ENCODE measurements at regions not wholly inside any gene's neighbourhood (a gene's known extent, or its start where the extent isn't known, plus 50 kb on each side); places are given as distances from the start of the nearest gene placed in this dataset.

GRCh38 chr4:123217664-123218063 is 178.9 kb upstream of the SPRY1 start:
- no peaks in the 10 kb centered on the region for H3K4me1 ChIP-seq (ENCODE audit: insufficient read depth, low read length, poor library complexity, severe bottlenecking)
- no peak overlapping the region for H3K27ac ChIP-seq (ENCODE audit: low read depth, low read length, poor library complexity, severe bottlenecking)
- no TSS peak for BruUV-seq (replicated peaks)
- CTCF ChIA-PET (ENCODE audit: unreplicated experiment): no interaction called here
- no peak overlapping the region for H2AFZ ChIP-seq (ENCODE audit: low read length)
- intact Hi-C loops (cut with micrococcal nuclease; ENCODE audit: unreplicated experiment): no loop called here
- no peak overlapping the region for H3K4me3 ChIP-seq (ENCODE audit: low read depth, low read length, poor library complexity, severe bottlenecking)
- POLR2A ChIA-PET: no interaction called here
- no peaks in the 10 kb centered on the region for H3K9me2 ChIP-seq (ENCODE audit: insufficient read depth, low read length)
- no peak for DNase-seq (ENCODE audit: low spot score)
- no peak overlapping the region for H3K4me2 ChIP-seq (ENCODE audit: low read length)
- H3K79me2 ChIP-seq (ENCODE audit: insufficient read depth, low read depth, low read length): no peaks in the 10 kb centered on the region
- H3K9me3 ChIP-seq (ENCODE audit: low read length): no peaks in the 10 kb centered on the region
- TF ChIP-seq EZH2phosphoT487 (IDR thresholded peaks at IDR 0.05; ENCODE audit: borderline replicate concordance, low read depth, low read length) (no peak), CTCF (conservative IDR thresholded peaks at IDR 0.05; ENCODE audit: low read length) (no peak)
- H3K36me3 ChIP-seq (ENCODE audit: insufficient read depth, low read length): no peaks in the 10 kb centered on the region
- no peaks in the 10 kb centered on the region for H4K20me1 ChIP-seq (ENCODE audit: insufficient read depth, low read length)

GRCh38 chr4:123218981-123219380 is 177.6 kb upstream of the SPRY1 start:
- BruUV-seq (replicated peaks): no TSS peak
- H3K79me2 ChIP-seq (ENCODE audit: insufficient read depth, low read depth, low read length): no peaks in the 10 kb centered on the region
- H3K4me3 ChIP-seq (ENCODE audit: low read depth, low read length, poor library complexity, severe bottlenecking): no peak overlapping the region
- no peak overlapping the region for H2AFZ ChIP-seq (ENCODE audit: low read length)
- no peak for DNase-seq (ENCODE audit: low spot score)
- no peak overlapping the region for H3K4me2 ChIP-seq (ENCODE audit: low read length)
- H4K20me1 ChIP-seq (ENCODE audit: insufficient read depth, low read length): no peaks in the 10 kb centered on the region
- H3K36me3 ChIP-seq (ENCODE audit: insufficient read depth, low read length): no peaks in the 10 kb centered on the region
- no peaks in the 10 kb centered on the region for H3K9me3 ChIP-seq (ENCODE audit: low read length)
- POLR2A ChIA-PET: interaction anchor here (0.5 to 1.0 kb wide), 2 partner anchors 46 to 96 kb away, joined by 3 read pairs; no protein-coding TSS in a partner anchor
- TF ChIP-seq CTCF (conservative IDR thresholded peaks at IDR 0.05; ENCODE audit: low read length): no peak
- TF ChIP-seq EZH2phosphoT487 (IDR thresholded peaks at IDR 0.05; ENCODE audit: borderline replicate concordance, low read depth, low read length): no peak
- CTCF ChIA-PET (ENCODE audit: unreplicated experiment): no interaction called here
- H3K4me1 ChIP-seq (ENCODE audit: insufficient read depth, low read length, poor library complexity, severe bottlenecking): no peaks in the 10 kb centered on the region
- no peak overlapping the region for H3K27ac ChIP-seq (ENCODE audit: low read depth, low read length, poor library complexity, severe bottlenecking)
- intact Hi-C loops (cut with micrococcal nuclease; ENCODE audit: unreplicated experiment): no loop called here
- no peaks in the 10 kb centered on the region for H3K9me2 ChIP-seq (ENCODE audit: insufficient read depth, low read length)

- H3K4me2 ChIP-seq (ENCODE audit: low read length): no peak overlapping the region
- no peaks in the 10 kb centered on the region for H3K9me2 ChIP-seq (ENCODE audit: insufficient read depth, low read length)
- H3K27ac ChIP-seq (ENCODE audit: low read depth, low read length, poor library complexity, severe bottlenecking): no peak overlapping the region
- H4K20me1 ChIP-seq (ENCODE audit: insufficient read depth, low read length): no peaks in the 10 kb centered on the region
- no peaks in the 10 kb centered on the region for H3K36me3 ChIP-seq (ENCODE audit: insufficient read depth, low read length)
- H3K79me2 ChIP-seq (ENCODE audit: insufficient read depth, low read depth, low read length): no peaks in the 10 kb centered on the region
- no peaks in the 10 kb centered on the region for H3K4me1 ChIP-seq (ENCODE audit: insufficient read depth, low read length, poor library complexity, severe bottlenecking)
- BruUV-seq (replicated peaks): no TSS peak
- intact Hi-C loops (cut with micrococcal nuclease; ENCODE audit: unreplicated experiment): no loop called here
- TF ChIP-seq EZH2phosphoT487 (IDR thresholded peaks at IDR 0.05; ENCODE audit: borderline replicate concordance, low read depth, low read length) (no peak), CTCF (conservative IDR thresholded peaks at IDR 0.05; ENCODE audit: low read length) (no peak)
- POLR2A ChIA-PET: no interaction called here
- no peak overlapping the region for H3K4me3 ChIP-seq (ENCODE audit: low read depth, low read length, poor library complexity, severe bottlenecking)
- no peak for DNase-seq (ENCODE audit: low spot score)
- CTCF ChIA-PET (ENCODE audit: unreplicated experiment): no interaction called here
- H2AFZ ChIP-seq (ENCODE audit: low read length): no peak overlapping the region
- H3K9me3 ChIP-seq (ENCODE audit: low read length): no peaks in the 10 kb centered on the region
Measured at GRCh38 chr4:123229286-123229685, 167.3 kb upstream of the SPRY1 start.

Data from OCI-LY7 (cell line).